MG63 (cell line): ENCODE measurements at regions not wholly inside any gene's neighbourhood (a gene's known extent, or its start where the extent isn't known, plus 50 kb on each side); places are given as distances from the start of the nearest gene placed in this dataset.

Experiments
- DNase-seq: peaks from one replicate; pipeline ENCODE4 v3.0.0-alpha.2; 2020
- H3K27me3 ChIP-seq: fragments of 250-450 bp; sonication (Bioruptor Pico); 2 replicates; pipeline ENCODE4 v1.5.1; 2020; ENCODE audit warnings: mild to moderate bottlenecking, moderate library complexity
- H3K36me3 ChIP-seq: fragments of 250-450 bp; sonication (Bioruptor Pico); 2 replicates; pipeline ENCODE4 v1.5.1; 2020; ENCODE audit warnings: mild to moderate bottlenecking, moderate library complexity
- H3K4me3 ChIP-seq: fragments of 250-450 bp; sonication (Bioruptor Pico); 2 replicates; pipeline ENCODE4 v1.5.1; 2020; ENCODE audit warnings: mild to moderate bottlenecking, moderate library complexity
- H3K9me3 ChIP-seq: fragments of 250-450 bp; sonication (Bioruptor Pico); 2 replicates; pipeline ENCODE4 v1.5.1; 2020; ENCODE audit warnings: mild to moderate bottlenecking, moderate library complexity

- Histone ChIP-seq H3K9me3 (no peaks in the 10 kb centered on the region), H3K27me3 (no peaks in the 10 kb centered on the region), H3K36me3 (no peaks in the 10 kb centered on the region), H3K4me3 (no peak overlapping the region)
- DNase-seq: no peak
Observed at GRCh38 chr6:33956206-33956605, 152.4 kb upstream of the MLN start.

GRCh38 chr6:33955566-33955965 is 151.8 kb upstream of the MLN start:
- Histone ChIP-seq H3K27me3 (no peaks in the 10 kb centered on the region), H3K4me3 (no peak overlapping the region), H3K9me3 (no peaks in the 10 kb centered on the region), H3K36me3 (no peaks in the 10 kb centered on the region)
- no peak for DNase-seq

- H3K9me3 ChIP-seq: no peaks in the 10 kb centered on the region
- DNase-seq: no peak
- no peak overlapping the region for H3K4me3 ChIP-seq
- no peaks in the 10 kb centered on the region for H3K27me3 ChIP-seq
- no peaks in the 10 kb centered on the region for H3K36me3 ChIP-seq
Observed at GRCh38 chr6:33954453-33954852, 150.7 kb upstream of the MLN start.

GRCh38 chr6:33953171-33953570 is 149.4 kb upstream of the MLN start:
- Histone ChIP-seq H3K4me3 (no peak overlapping the region), H3K36me3 (no peaks in the 10 kb centered on the region), H3K27me3 (no peaks in the 10 kb centered on the region), H3K9me3 (no peaks in the 10 kb centered on the region)
- no peak for DNase-seq

- Histone ChIP-seq H3K9me3 (no peaks in the 10 kb centered on the region), H3K36me3 (no peaks in the 10 kb centered on the region), H3K4me3 (no peak overlapping the region), H3K27me3 (no peaks in the 10 kb centered on the region)
- no peak for DNase-seq
Observed at GRCh38 chr6:33952016-33952415, 148.2 kb upstream of the MLN start.

GRCh38 chr6:33950891-33951889 is 147.4 kb upstream of the MLN start:
- Histone ChIP-seq H3K9me3 (no peaks in the 10 kb centered on the region), H3K36me3 (no peaks in the 10 kb centered on the region), H3K4me3 (no peak overlapping the region), H3K27me3 (no peaks in the 10 kb centered on the region)
- DNase-seq: no peak

- no peak overlapping the region for H3K4me3 ChIP-seq
- DNase-seq: no peak
- no peaks in the 10 kb centered on the region for H3K36me3 ChIP-seq
- no peaks in the 10 kb centered on the region for H3K9me3 ChIP-seq
- H3K27me3 ChIP-seq: no peaks in the 10 kb centered on the region
Observed at GRCh38 chr6:33950472-33950881, 146.7 kb upstream of the MLN start.

GRCh38 chr6:33949877-33950435 is 146.2 kb upstream of the MLN start:
- Histone ChIP-seq H3K9me3 (no peaks in the 10 kb centered on the region), H3K4me3 (no peak overlapping the region), H3K27me3 (no peaks in the 10 kb centered on the region), H3K36me3 (no peaks in the 10 kb centered on the region)
- DNase-seq: no peak

- no peak for DNase-seq
- Histone ChIP-seq H3K36me3 (no peaks in the 10 kb centered on the region), H3K9me3 (no peaks in the 10 kb centered on the region), H3K4me3 (no peak overlapping the region), H3K27me3 (no peaks in the 10 kb centered on the region)
Observed at GRCh38 chr6:33949111-33949510, 145.3 kb upstream of the MLN start.

- Histone ChIP-seq H3K4me3 (no peak overlapping the region), H3K27me3 (no peaks in the 10 kb centered on the region), H3K36me3 (no peaks in the 10 kb centered on the region), H3K9me3 (no peaks in the 10 kb centered on the region)
- DNase-seq: no peak
Observed at GRCh38 chr6:33947916-33948594, 144.3 kb upstream of the MLN start.

GRCh38 chr6:33947047-33947446 is 143.2 kb upstream of the MLN start:
- no peak overlapping the region for H3K4me3 ChIP-seq
- no peaks in the 10 kb centered on the region for H3K27me3 ChIP-seq
- DNase-seq: no peak
- no peaks in the 10 kb centered on the region for H3K9me3 ChIP-seq
- no peaks in the 10 kb centered on the region for H3K36me3 ChIP-seq

GRCh38 chr6:33945931-33946330 is 142.1 kb upstream of the MLN start:
- Histone ChIP-seq H3K9me3 (no peaks in the 10 kb centered on the region), H3K27me3 (no peaks in the 10 kb centered on the region), H3K4me3 (no peak overlapping the region), H3K36me3 (no peaks in the 10 kb centered on the region)
- no peak for DNase-seq

- no peaks in the 10 kb centered on the region for H3K9me3 ChIP-seq
- H3K27me3 ChIP-seq: no peaks in the 10 kb centered on the region
- H3K36me3 ChIP-seq: no peaks in the 10 kb centered on the region
- no peak overlapping the region for H3K4me3 ChIP-seq
- DNase-seq: no peak
Observed at GRCh38 chr6:33944686-33945411, 141.0 kb upstream of the MLN start.

GRCh38 chr6:33936886-33937285 is 133.1 kb upstream of the MLN start:
- H3K9me3 ChIP-seq: no peaks in the 10 kb centered on the region
- H3K36me3 ChIP-seq: no peaks in the 10 kb centered on the region
- no peak overlapping the region for H3K4me3 ChIP-seq
- no peaks in the 10 kb centered on the region for H3K27me3 ChIP-seq
- DNase-seq: no peak

- no peaks in the 10 kb centered on the region for H3K9me3 ChIP-seq
- no peak for DNase-seq
- H3K27me3 ChIP-seq: no peaks in the 10 kb centered on the region
- H3K4me3 ChIP-seq: no peak overlapping the region
- H3K36me3 ChIP-seq: no peaks in the 10 kb centered on the region
Observed at GRCh38 chr6:33935439-33936080, 131.8 kb upstream of the MLN start.

GRCh38 chr6:33934731-33935270 is 131.0 kb upstream of the MLN start:
- no peaks in the 10 kb centered on the region for H3K9me3 ChIP-seq
- no peak overlapping the region for H3K4me3 ChIP-seq
- H3K27me3 ChIP-seq: no peaks in the 10 kb centered on the region
- no peaks in the 10 kb centered on the region for H3K36me3 ChIP-seq
- no peak for DNase-seq
